ENCODE measurements at regions not wholly inside any gene's neighbourhood (a gene's known extent, or its start where the extent isn't known, plus 50 kb on each side); places are given as distances from the start of the nearest gene placed in this dataset.
"Not testable (repeated sequence)": the region's sequence is repeated elsewhere in the genome, so short reads cannot be mapped to it uniquely, and the experiment has no call there.

GRCh38 chr2:91515966-91516365 is 2824.5 kb downstream of the RPIA start:
- 100% methylated on average over 2 of the region's 3 CpGs for WGBS (ENCODE audit: insufficient coverage)
- H4K20me1 ChIP-seq (ENCODE audit: insufficient read depth, low read length); H3K36me3 ChIP-seq (replicated peaks in 1 of 2; ENCODE audit: control insufficient read depth in 1 of 2, insufficient read depth in 2 of 2, low read length in 2 of 2); H3K27ac ChIP-seq (ENCODE audit: low read depth in 1 of 2, low read length in 2 of 2); intact Hi-C loops (cut with micrococcal nuclease); H3K4me3 Mint-ChIP-seq; H3K79me2 ChIP-seq (ENCODE audit: insufficient read depth, low read length); H3K4me2 ChIP-seq (replicated peaks; ENCODE audit: extremely low read depth, low read length, poor library complexity, severe bottlenecking); H3K27ac Mint-ChIP-seq; DNase-seq; H3K9ac ChIP-seq (ENCODE audit: insufficient read depth, low read length, poor library complexity, severe bottlenecking); H3K9me3 ChIP-seq (replicated peaks in 1 of 2; ENCODE audit: control insufficient read depth in 1 of 2, insufficient read depth in 1 of 2, low read length in 2 of 2); H3K4me3 ChIP-seq (replicated peaks in 1 of 3; ENCODE audit: low read depth in 2 of 3, low read length in 3 of 3); H3K4me1 ChIP-seq (ENCODE audit: control insufficient read depth in 1 of 2, insufficient read depth in 2 of 2, low read length in 2 of 2); H3K36me3 Mint-ChIP-seq; H3K27me3 ChIP-seq (ENCODE audit: control insufficient read depth in 2 of 2, insufficient read depth in 2 of 2, low read length in 2 of 2); H3K27me3 Mint-ChIP-seq (ENCODE audit: low read depth in 3 of 3); H3K4me1 Mint-ChIP-seq; H2AFZ ChIP-seq (ENCODE audit: insufficient read depth, low read depth, low read length, poor library complexity, severe bottlenecking): not testable (repeated sequence)
- peaks cover 0 to 24% (median 11%) of the 10 kb centered on the region in 7 donors for H3K9me3 Mint-ChIP-seq

GRCh38 chr2:91516669-91517068 is 2825.2 kb downstream of the RPIA start:
- H2AFZ ChIP-seq (ENCODE audit: insufficient read depth, low read depth, low read length, poor library complexity, severe bottlenecking); H3K4me2 ChIP-seq (replicated peaks; ENCODE audit: extremely low read depth, low read length, poor library complexity, severe bottlenecking); H4K20me1 ChIP-seq (ENCODE audit: insufficient read depth, low read length); H3K27ac Mint-ChIP-seq; H3K4me3 ChIP-seq (replicated peaks in 1 of 3; ENCODE audit: low read depth in 2 of 3, low read length in 3 of 3); H3K4me3 Mint-ChIP-seq; H3K27me3 Mint-ChIP-seq (ENCODE audit: low read depth in 3 of 3); H3K4me1 Mint-ChIP-seq; H3K79me2 ChIP-seq (ENCODE audit: insufficient read depth, low read length); H3K27me3 ChIP-seq (ENCODE audit: control insufficient read depth in 2 of 2, insufficient read depth in 2 of 2, low read length in 2 of 2); H3K36me3 ChIP-seq (replicated peaks in 1 of 2; ENCODE audit: control insufficient read depth in 1 of 2, insufficient read depth in 2 of 2, low read length in 2 of 2); DNase-seq; H3K27ac ChIP-seq (ENCODE audit: low read depth in 1 of 2, low read length in 2 of 2); H3K9ac ChIP-seq (ENCODE audit: insufficient read depth, low read length, poor library complexity, severe bottlenecking); H3K36me3 Mint-ChIP-seq; intact Hi-C loops (cut with micrococcal nuclease); H3K4me1 ChIP-seq (ENCODE audit: control insufficient read depth in 1 of 2, insufficient read depth in 2 of 2, low read length in 2 of 2): not testable (repeated sequence)
- H3K9me3 ChIP-seq (replicated peaks in 1 of 2; ENCODE audit: control insufficient read depth in 1 of 2, insufficient read depth in 1 of 2, low read length in 2 of 2), result peaks cover 0 to 11% of the 10 kb centered on the region in 2 donors
- WGBS (ENCODE audit: insufficient coverage), result 86% methylated on average over 3 of the region's 6 CpGs
- H3K9me3 Mint-ChIP-seq, result peaks cover 0 to 24% (median 13%) of the 10 kb centered on the region in 7 donors

GRCh38 chr2:91517846-91518245 is 2826.4 kb downstream of the RPIA start:
- H3K27me3 ChIP-seq (ENCODE audit: control insufficient read depth in 2 of 2, insufficient read depth in 2 of 2, low read length in 2 of 2); H3K36me3 ChIP-seq (replicated peaks in 1 of 2; ENCODE audit: control insufficient read depth in 1 of 2, insufficient read depth in 2 of 2, low read length in 2 of 2); DNase-seq; H3K27ac Mint-ChIP-seq; H3K79me2 ChIP-seq (ENCODE audit: insufficient read depth, low read length); H3K27me3 Mint-ChIP-seq (ENCODE audit: low read depth in 3 of 3); H3K4me3 Mint-ChIP-seq; H3K27ac ChIP-seq (ENCODE audit: low read depth in 1 of 2, low read length in 2 of 2); intact Hi-C loops (cut with micrococcal nuclease); H2AFZ ChIP-seq (ENCODE audit: insufficient read depth, low read depth, low read length, poor library complexity, severe bottlenecking); H3K4me2 ChIP-seq (replicated peaks; ENCODE audit: extremely low read depth, low read length, poor library complexity, severe bottlenecking); H3K9ac ChIP-seq (ENCODE audit: insufficient read depth, low read length, poor library complexity, severe bottlenecking); H3K4me1 ChIP-seq (ENCODE audit: control insufficient read depth in 1 of 2, insufficient read depth in 2 of 2, low read length in 2 of 2); H3K4me3 ChIP-seq (replicated peaks in 1 of 3; ENCODE audit: low read depth in 2 of 3, low read length in 3 of 3); H3K4me1 Mint-ChIP-seq; H4K20me1 ChIP-seq (ENCODE audit: insufficient read depth, low read length); H3K36me3 Mint-ChIP-seq: not testable (repeated sequence)
- 100% methylated on average over 1 of the region's 1 CpG for WGBS (ENCODE audit: insufficient coverage)
- H3K9me3 ChIP-seq (replicated peaks in 1 of 2; ENCODE audit: control insufficient read depth in 1 of 2, insufficient read depth in 1 of 2, low read length in 2 of 2), result peaks cover 0 to 11% of the 10 kb centered on the region in 2 donors
- H3K9me3 Mint-ChIP-seq, result peaks cover 0 to 24% (median 13%) of the 10 kb centered on the region in 7 donors

- H3K27me3 Mint-ChIP-seq (ENCODE audit: low read depth in 3 of 3); H3K36me3 Mint-ChIP-seq; H3K4me2 ChIP-seq (replicated peaks; ENCODE audit: extremely low read depth, low read length, poor library complexity, severe bottlenecking); H3K36me3 ChIP-seq (replicated peaks in 1 of 2; ENCODE audit: control insufficient read depth in 1 of 2, insufficient read depth in 2 of 2, low read length in 2 of 2); H2AFZ ChIP-seq (ENCODE audit: insufficient read depth, low read depth, low read length, poor library complexity, severe bottlenecking); H3K9ac ChIP-seq (ENCODE audit: insufficient read depth, low read length, poor library complexity, severe bottlenecking); DNase-seq; H3K4me1 ChIP-seq (ENCODE audit: control insufficient read depth in 1 of 2, insufficient read depth in 2 of 2, low read length in 2 of 2); intact Hi-C loops (cut with micrococcal nuclease); H3K4me3 ChIP-seq (replicated peaks in 1 of 3; ENCODE audit: low read depth in 2 of 3, low read length in 3 of 3); H3K4me3 Mint-ChIP-seq; H3K4me1 Mint-ChIP-seq; H3K27me3 ChIP-seq (ENCODE audit: control insufficient read depth in 2 of 2, insufficient read depth in 2 of 2, low read length in 2 of 2); H4K20me1 ChIP-seq (ENCODE audit: insufficient read depth, low read length); H3K27ac Mint-ChIP-seq; H3K79me2 ChIP-seq (ENCODE audit: insufficient read depth, low read length); H3K27ac ChIP-seq (ENCODE audit: low read depth in 1 of 2, low read length in 2 of 2): not testable (repeated sequence)
- peaks cover 0 to 24% (median 13%) of the 10 kb centered on the region in 7 donors for H3K9me3 Mint-ChIP-seq
- peaks cover 0 to 11% of the 10 kb centered on the region in 2 donors for H3K9me3 ChIP-seq (replicated peaks in 1 of 2; ENCODE audit: control insufficient read depth in 1 of 2, insufficient read depth in 1 of 2, low read length in 2 of 2)
- 97% methylated on average over 3 of the region's 5 CpGs for WGBS (ENCODE audit: insufficient coverage)
Measured at GRCh38 chr2:91518361-91518981, 2827.0 kb downstream of the RPIA start.
